Stimulated activated CD4-positive, alpha-beta T cell treated with anti-CD3 and anti-CD28 coated beads, Interleukin-2, amount 100 ng/mL, for 4 hours (primary cell): ENCODE measurements at regions not wholly inside any gene's neighbourhood (a gene's known extent, or its start where the extent isn't known, plus 50 kb on each side); places are given as distances from the start of the nearest gene placed in this dataset.

Source experiments
- DNase-seq: peaks from one replicate; pipeline ENCODE4 v3.0.0-alpha.2; 2020; ENCODE audit warnings: low read depth

DNA sequence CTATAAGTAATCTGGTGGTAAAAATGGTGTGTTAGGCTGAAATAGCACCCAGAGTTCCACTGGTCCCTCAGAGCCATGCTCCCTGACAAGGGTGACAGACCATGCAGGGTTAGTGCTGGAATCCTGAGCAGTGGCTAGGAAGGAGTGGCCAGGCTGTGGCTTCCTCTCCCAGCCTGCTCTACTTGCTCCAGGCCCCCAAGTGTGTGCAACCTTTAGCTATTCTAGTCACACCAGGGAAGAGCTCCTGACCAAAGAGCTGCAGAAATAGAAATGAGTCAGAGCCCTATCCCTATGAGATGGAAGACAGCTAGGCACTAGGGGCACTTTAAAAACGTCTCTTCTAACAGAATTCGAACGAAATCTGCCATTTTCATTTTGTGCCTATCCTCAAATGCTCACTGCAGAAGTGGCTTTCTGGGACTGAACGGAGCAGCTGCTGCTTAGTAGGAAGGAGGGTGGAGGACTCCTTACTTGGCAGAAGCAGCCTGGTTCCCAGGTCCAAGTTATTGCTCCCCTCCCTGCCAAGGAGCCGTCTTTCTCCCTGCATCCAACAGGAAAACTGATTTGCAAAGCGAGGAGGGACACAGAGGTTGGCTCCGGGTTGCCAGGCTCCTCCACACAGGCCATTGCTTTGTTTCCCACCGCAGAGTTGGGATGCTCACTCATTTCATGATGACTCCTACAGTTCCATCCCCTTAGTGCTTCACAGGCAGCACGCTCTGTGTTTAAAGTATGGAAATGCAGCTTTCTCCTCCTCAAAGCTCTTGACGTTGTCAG is 754.5 kb downstream of the C6orf118 start:
- no peak for DNase-seq

DNA sequence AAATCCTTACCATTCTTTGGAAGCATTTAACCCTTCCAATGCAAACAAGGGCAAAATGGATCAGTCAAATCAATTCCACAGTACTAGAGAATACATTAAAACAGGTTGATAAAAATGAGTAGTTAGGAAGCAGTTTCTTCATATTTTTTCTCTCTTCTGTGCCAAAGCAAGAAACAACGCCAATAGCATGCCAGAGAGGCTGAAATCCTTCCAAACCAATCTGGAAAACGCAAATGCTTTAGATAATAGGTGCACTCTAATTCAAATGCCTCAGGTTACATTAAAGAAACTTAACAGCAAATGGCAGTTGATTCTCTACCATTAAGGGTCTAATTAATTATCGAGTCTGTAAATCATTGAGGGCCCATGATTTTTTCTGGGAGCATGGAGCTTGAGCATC is 755.2 kb downstream of the C6orf118 start:
- no peak for DNase-seq

DNA sequence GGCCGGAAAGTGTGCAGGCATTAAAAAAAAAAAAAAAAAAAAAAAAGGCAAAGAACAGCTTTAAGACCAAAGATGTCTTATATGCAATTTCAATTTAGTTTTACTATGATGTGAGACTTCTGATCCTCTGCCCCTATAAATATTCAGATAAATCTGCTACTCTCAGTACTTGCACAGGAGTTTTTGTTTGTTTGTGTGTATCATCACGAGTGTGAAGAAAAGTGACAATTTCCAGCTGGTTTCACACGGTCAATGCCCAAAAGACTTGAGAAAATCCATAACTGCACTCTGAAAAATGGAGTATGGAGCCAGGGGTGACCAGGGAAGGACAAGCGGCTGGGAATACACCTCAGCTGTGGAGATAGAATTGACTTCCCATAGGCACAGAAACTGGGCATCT is 757.7 kb downstream of the C6orf118 start:
- no peak for DNase-seq

DNA sequence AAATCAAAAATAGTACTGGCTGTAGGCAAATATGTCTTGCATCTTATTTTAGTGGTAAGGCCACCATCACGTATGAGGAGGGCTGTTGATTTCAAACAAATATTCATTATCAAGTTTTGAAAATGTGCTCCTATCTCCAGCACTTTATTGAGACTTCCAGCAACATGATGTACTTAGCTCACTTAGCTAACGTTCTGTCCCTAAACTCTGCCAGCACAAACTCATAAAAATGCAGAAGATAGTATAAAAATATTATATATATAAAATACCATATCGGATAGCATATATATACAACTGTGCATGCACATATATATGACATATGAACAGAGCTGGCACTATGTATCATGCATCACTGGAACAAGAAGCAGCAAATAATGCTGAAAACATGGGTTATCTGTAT is 762.3 kb downstream of the C6orf118 start:
- DNase-seq, result no peak

DNA sequence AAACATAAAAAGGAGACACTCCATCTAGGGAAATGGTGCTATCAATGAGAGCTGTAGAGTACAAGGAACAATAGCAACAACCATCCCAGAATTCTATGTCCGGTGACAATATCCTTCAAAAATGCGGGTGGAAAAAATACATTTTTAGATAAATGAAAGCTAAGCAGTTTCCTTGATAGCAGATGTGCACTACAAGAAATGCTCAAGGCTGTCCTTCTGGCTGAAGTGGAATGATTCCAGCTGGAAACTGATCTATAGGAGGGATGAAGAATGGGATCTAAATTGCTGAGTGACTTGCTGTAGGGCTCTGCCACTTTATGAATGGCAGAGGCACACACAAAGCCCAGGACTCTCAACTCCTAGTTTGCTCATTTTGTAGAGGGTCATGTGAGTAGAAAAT is 763.1 kb downstream of the C6orf118 start:
- no peak for DNase-seq

DNA sequence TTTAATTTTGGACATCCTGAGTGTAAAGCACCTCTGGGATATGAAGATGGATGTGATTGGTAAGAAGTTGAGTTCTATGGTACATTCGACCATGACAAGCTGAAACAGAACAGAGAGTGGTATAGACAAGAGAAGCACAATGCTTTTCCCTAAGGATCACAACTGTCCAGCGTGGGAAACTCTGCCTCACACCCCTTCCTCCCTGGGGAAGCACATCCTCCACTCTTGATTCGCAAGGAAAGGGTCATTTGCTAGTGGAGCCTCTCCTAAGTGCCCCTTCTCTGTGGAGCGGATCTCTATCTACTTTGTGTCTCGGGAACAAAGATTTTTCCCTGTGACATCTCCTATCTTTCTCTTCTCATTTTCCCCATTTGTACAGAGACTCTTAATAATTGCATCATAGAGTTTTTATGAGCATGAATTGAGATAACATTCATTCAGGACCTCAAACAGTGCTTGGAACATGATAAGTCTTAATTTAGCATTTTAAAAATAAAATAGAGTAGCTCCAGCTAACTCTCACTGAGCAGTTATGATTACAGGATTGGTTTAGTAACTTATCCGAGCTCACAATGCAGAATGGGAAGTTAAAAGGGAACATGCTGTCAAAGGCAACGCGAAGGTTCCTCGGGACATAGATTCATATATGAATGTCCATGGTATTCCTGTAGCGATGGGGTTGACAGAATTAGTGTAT is 775.2 kb downstream of the C6orf118 start:
- no peak for DNase-seq

DNA sequence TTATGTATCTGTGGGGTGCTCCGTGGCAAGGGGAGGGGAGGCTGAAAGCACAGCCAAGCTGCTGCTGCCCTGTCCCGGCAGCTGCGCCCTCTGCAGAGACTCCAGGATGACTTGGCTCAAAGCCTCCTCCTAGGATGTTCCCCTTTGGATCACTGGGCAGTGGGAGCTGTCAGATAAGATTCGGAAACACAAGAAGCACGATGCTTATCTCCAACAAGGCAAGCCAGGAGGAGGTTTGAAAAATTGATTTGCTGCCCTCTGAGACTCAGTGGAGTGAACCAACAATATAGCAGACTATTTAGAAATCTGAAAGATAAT is 776.4 kb downstream of the C6orf118 start:
- no peak for DNase-seq

DNA sequence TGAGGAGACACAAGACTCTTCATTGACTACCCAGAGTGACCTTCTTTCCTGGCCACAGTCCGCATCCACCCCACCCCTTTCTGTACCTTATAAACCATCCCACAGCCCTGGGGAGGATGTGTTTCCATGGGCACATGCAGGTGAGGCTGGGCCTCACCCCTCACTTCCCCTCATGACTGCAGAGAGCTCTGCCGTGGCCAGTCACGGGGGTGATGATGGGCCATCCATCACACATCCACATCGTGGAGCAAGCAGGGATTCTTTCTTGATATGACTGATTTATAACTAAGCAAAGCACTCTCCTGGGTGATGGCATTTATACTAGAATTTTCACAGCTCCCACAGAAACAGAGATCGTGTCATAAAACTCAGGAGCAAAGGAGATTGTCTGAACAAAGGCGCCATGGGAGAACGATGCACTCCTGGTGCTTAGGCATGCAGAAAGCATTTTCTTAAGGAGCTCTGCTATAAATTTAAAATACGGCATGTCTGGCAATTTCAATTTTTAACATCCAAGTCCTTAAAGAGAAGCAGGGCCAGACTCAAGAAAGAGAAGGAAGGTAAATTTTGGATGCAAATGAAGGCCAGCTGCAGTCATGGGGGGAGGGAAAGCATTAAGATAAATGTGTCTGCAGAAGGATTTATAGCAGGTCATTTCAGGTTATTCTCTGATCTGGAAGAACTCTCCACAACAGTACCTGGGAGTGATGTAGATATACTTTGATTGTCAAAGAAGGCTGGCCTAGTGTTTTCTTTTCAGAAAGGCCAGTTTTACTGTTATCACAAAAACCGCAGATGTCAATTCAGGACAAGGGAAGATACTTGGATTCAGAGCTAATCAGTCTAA is 777.0 kb downstream of the C6orf118 start:
- DNase-seq, result no peak

DNA sequence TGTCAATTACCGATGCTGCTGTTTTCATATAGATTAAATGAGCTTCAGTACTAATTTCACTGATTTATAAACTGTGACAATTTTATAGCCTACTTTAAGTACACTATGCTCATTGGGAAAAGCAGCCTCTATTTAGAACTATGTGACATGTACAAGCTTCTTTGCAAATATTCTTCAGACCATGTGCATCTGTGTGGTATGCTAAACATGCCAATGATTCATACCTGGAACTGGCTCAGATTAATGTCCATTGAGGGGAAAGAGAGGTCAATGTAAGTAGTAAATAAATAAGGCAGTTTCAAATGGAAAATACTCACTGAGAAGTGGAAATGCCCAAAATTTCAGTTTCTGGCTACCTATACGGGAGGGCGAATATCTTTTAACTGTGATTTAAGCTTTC is 777.7 kb downstream of the C6orf118 start:
- no peak for DNase-seq

DNA sequence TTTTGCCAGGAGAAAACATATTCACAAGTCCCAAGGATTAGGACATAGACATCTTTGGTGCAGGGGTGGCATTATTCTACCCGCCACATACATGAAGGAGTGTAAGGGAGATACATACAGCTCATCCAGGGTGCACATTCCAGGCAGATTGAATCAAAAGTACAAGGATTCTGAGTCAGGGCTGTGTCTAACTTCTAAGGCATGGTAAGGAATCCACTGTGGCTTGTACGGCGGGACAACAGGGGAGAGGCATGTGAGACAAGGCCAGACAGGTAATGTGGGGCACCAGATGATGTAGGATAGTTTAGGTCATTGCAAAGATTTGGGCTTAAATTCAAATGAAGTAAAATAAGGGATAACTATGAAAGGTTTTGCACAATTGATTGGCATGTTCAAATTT is 780.9 kb downstream of the C6orf118 start:
- no peak for DNase-seq

DNA sequence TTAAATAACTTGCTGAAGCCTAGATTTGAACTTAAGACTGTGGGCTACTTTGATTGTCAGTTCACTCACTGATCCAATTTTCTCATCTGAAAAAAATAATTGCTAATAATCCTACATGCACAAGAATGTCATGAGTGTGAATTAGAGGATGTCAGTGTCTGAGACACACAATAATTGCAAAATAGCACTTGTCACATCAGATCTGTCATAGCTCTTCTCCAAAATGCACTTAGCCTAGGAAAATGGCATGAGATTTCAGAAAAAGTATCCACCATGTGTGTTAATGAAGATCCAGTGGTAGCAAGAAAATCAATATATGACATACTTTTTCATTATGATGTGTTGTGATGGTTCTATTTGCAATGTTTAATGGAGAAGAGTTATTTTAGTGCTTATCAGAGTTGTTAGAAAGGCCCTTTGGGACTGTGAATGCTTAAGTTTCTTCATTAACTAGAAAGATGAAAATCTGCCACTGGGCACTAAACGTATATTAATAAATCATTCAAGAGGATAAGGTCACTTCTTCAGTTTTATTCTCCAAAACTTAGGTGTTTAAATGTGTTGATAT is 786.2 kb downstream of the C6orf118 start:
- DNase-seq, result no peak

DNA sequence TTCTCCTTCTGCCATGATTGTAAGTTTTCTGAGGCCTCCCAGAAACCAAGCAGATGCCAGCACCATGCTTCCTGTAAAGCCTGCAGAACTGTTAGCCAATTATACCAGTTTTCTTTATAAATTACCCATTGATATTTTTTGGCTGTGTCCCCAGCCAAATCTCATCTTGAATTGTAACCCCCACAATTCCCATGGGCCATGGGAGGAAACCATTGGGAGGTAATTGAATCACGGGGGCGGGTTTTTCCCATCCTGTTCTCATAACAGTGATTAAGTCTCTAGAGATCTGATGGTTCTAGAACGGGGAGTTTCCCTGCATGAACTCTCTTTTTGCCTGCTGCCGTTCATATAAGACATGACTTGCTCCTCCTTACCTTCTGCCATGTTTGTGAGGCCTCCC is 788.5 kb downstream of the C6orf118 start:
- no peak for DNase-seq

DNA sequence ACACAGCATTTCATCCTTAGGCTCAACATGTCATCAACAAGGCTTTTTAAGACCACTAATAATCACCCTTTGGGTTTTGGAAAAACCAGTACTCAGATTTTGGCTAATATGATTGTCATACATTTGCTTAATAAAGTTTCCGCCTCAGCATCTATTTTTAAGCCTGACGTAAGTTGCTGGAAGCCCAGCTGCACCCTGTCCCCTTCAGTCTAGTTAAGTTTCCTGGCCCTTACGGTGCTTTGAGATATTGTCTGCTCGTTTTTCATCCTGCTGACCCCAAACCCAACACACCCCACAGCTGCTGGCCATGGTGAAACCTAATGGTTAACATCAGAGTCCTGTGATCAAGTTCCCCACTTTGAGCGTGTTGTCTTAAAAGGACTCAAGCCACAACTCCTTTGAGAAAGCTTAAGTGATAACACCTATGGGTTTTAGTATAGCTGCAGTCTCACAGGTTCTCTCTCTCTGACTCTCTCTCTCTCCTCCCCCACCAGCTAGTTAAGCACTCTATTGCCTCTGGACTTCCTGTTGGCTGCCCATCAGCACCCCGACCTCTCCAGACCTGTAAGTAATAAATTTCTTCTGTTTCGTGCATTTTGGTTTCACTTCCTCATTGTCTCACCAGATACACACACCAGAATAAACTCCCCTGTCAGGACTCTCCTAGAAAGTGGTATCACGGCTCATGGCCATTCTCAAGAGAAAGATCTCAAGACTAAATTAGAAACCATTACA is 802.0 kb downstream of the C6orf118 start:
- no peak for DNase-seq

DNA sequence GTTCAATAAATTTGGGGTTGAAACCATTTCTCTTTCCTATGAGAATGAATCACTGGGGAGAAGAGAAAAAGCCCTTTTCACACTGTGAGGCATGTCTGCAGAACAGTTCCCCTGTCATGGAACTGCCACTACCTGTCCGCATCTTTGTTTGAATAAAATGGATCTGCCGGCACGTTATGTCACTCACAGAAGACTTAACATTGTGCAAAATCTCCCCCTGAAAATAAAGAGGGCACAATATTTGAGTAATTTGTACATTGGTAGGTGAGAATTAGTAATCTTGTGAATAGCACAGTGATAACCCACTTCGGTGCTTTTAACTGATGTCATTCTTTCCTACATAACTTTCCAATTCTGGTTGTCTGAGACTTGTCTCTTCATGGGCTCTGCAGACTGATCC is 804.0 kb downstream of the C6orf118 start:
- no peak for DNase-seq

DNA sequence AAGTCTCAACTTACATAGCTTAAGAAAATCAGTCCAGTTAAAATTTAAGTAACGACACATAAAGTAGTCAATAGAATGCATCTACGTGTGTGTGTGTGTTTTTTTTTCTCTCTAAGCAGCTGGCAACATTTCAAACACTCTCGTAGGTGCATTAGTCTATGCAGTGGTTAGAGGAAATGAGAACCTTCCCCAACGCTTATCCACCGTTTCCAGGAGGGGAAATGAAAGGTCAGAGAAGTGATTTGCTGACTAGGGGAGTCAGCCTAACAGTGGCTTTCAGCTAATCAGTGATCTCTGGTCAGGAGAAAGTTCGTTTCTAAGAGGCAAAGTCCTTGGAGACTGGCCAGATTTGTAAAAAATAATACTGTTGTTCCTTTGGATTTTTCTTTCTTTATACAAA is 806.6 kb downstream of the C6orf118 start:
- DNase-seq, result no peak

DNA sequence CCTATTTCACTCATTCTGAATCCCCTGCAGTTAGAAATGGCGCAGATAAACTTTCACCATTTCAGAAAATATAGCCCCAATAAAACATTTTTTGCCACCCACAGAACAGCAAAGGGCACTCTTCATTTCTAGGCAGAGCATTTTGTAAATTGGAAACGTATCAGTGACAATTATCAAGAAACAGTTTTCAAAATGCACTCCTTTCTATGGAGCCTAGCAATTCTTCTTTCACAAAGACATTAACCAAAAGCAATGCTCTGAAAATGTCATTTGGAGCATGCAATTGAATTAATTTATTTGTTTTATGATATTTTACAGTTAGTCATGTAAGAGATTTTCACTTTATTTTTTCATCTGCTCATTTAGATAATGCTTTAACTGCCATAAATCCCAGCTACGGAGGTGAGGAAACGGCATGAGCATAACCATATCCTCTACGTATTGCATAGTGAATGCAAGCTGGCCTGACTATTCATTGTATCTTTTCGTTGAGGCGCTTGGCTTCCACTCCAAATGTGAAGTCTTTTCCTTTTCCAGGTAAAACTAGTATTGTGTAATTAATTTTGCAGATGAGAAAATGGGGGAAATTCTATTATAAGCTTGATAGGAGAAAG is 813.4 kb downstream of the C6orf118 start:
- DNase-seq, result no peak

DNA sequence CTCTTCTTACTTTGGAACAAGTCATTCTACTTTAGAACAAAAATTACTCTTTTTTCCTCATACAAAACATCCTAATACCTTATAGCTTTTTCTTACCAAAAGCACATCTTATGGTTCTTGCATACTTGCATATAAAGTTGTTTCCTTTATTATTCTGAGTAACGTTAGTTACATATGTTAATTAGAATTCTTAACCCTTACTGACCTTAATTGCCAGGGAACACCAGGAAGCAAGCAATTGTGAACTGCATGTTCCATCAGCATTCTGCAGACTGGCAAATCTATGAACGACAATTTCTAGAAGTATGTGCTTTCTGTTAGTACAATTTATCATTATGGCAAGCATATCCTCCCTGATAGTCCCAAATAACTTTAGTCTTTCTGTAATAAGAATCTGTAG is 831.0 kb downstream of the C6orf118 start:
- DNase-seq, result no peak

DNA sequence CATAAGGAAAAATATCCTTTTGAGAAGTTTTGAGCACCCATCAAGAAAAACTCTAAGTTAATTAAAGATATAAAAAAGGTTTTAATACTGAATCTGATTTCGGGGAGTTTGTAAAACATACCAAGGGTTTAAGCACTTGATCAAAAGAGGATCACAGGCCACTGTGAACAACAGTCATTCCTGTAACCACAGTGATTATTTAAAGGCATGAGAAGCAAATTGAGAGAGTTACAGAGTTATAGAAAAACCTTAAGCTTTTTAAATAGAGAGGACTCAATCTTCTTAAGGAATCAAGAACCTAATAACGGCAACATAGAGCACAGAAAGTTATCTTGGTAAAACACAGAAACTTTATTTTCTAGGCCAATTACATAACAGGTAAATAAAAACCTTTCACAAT is 831.6 kb downstream of the C6orf118 start:
- no peak for DNase-seq

DNA sequence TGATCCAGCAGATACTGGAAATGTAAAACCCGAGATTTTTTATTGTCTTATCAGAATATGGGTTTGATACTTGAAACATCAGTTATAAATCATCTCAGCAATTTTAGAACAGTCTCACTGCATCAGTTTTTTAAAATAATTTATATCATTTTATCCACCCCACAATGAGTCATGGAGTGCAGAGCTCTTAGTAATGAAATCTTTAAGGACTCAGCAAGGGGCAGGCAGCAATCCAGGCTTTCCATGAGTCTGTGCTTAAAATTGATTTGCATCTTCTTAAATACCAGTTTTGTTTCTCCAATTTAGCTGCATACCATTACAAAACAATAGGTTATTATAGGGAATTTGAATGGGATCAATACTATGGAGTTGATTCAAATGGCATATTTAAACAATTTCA is 832.3 kb downstream of the C6orf118 start:
- DNase-seq, result no peak

DNA sequence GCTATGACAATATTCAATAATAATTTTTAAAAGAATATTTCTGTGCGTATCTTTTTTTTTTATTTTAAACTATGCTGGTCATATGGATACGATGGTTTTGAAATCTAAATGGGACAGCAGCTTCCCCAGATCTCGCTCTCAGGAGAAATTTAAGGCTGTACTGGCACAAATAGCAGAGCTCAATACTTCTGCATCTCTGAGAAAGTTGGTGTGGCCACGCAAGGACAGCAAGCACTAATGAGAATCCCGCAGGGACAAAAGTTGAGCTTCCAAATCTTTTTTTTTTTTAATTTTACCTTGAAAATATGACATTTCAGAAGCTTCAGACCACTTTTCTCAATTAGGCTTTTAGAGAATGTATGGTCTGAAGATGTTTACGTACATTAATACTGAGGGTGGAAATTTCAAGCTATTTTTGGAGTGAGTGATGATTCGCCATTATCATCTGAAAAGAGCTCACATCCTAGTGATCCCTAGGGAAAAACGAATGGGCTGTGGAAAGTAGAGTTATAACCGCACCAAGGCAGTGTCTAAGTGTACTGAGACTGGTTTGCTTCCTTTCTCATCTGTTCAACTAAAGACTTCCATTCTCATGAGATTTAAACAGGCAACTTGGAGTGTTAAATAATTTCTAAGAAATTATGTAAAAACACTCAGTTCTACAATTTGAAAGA is 840.0 kb downstream of the C6orf118 start:
- DNase-seq, result no peak

DNA sequence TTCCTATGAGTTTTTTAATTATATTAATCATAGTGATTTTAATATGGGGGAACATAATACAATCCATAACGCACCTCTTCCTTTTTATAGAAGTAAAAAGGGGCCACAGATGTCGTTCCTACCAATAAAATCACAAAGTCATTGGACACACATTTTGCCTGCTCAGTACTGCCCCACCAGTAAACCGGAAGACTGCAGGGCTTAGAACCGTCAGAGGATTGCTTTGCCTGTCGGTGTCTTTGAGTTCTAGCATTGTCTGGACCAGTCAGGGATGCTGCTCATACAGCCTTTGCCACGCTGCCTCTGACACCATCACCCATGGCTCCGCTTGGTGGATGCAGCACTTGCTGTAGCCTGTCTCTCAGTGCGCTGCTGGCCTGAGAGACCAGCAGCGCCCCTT is 853.6 kb downstream of the C6orf118 start:
- no peak for DNase-seq
